Renal pelvis (tissue), 1 donor: ENCODE measurements at regions not wholly inside any gene's neighbourhood (a gene's known extent, or its start where the extent isn't known, plus 50 kb on each side); places are given as distances from the start of the nearest gene placed in this dataset.
"Not testable (repeated sequence)": the region's sequence is repeated elsewhere in the genome, so short reads cannot be mapped to it uniquely, and the experiment has no call there.

Experiments
- DNase-seq: peaks from one replicate; pipeline ENCODE4 v3.0.0-alpha.2; 2013

DNA sequence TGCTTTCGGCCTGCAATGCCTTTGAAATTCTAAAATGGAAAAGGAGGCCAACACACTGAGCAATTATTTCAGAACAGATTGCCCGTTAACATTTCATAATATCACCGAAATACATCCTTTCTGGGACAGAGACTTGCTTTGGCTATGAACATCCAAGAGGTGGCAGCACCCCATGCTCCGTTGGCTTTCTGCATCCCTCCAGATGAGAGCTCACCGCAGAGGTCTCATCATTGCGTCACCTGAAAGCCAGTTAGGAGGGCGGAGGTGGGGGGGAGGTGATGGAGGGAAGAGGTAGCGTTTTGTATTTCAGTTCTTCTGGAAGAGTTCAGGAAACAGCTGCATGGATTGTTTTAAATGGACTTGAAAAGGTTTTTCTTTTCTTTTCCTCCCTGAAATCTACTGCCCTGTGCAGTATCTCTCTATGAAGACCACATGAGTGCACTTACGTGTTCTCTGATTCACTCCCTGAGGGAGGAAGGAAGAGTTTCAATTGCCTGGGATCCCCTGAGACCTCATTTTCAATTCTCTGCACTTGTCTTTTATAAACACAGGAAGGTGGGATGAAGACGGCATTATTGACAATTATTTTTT is 166.8 kb upstream of the PGRMC2 start:
- peak; percentile 76 for DNase-seq

DNA sequence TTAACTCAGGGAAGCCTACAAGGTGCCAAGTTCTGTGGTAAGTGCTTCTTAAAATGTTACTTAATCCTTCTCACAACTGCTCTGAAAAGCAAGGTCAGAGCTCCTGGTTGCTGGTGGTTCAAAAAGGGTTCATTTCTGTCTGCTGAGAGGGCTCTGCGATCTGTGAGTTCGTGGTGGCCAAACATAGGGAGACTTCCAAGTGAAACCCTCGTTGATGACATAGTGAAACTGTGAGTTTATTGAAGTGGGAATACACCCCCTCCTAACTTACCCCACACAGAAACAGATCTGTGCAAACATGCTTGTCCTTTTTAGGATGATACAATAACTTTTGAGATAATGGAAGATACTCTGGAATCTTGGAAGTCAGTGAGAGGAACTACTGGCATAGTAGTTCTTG is 164.8 kb upstream of the PGRMC2 start:
- no peak for DNase-seq

DNA sequence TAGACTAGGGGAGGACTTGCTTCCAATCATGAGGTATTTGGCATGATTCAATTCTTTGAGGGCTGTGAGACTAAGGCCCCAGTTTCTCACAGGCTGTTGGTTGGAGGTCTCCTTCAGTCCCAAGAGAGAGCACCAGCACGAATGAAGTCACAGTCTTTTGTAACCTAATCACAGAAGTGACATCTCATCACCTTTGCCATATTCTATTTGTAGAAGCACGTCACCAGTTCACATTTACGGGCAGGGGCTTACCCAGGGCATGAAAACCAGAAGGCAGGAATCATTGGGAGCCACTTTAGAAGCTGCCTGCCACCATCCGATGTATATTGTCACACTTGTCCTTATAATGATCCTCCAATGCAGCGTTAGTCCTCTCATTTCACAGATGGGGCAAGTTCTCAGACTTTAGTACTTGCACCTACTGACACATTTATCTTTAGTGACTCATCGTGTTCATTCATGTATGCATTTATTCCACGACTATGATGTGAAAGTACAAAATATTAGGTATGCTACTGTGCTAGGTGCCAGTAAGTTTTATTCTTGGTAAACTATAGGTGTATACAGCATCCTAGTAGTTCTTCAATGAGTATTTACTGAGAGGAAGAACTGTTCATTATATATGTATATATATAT is 163.8 kb upstream of the PGRMC2 start:
- no peak for DNase-seq

DNA sequence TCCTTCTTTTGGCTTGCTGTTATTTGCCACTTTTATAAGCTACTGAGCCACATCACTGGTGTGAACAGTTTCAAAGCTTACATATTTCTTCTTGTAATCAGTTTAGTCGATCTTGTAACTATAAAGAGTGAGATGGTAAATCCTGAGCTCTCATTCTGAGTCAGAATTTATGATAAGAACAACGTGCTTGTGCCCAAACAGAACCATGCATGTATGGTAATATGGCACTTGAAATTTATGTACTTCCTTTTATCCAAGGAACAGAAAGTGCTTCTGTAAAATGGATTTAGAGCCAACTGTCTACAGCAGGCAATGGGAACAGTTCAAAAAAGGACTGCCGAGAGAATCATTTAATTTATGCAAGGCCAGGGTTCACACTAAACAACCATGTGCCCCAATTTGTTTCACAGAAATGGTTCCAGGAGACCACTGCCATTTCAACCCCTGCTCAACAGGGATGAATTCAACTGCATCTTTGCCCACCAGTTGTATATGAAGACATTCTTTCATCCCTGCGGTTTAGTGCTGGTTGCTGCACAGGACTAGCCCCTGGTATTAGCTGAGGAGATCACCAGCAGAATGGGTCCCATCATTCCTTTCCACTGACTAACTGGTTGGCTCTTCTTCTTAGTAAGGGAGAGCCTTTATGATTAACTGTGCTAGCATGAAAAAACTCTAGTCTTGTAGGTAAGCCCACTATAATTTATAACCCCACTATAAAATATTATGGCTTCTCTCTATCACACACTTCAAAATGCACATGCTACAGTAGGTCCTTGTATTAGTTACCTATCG is 162.9 kb upstream of the PGRMC2 start:
- no peak for DNase-seq

DNA sequence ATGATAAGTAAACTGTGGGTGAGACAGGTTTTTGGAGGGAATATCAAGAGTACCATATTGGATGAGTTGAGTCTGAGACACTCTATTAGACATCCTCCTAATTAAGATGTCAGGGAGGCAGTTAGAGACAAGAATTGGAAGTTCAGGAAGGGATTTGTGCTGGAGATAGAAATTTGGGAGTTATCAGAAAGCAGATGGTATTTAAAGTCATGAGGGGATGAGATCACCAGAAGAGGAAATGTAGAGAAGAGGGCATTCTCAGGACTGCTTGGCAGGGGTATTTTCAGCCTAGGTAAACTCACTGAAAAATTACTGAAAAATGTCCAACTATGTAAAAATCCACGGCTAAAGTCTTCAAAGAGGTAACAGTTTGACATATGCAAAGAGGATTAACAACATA is 161.6 kb upstream of the PGRMC2 start:
- no peak for DNase-seq

DNA sequence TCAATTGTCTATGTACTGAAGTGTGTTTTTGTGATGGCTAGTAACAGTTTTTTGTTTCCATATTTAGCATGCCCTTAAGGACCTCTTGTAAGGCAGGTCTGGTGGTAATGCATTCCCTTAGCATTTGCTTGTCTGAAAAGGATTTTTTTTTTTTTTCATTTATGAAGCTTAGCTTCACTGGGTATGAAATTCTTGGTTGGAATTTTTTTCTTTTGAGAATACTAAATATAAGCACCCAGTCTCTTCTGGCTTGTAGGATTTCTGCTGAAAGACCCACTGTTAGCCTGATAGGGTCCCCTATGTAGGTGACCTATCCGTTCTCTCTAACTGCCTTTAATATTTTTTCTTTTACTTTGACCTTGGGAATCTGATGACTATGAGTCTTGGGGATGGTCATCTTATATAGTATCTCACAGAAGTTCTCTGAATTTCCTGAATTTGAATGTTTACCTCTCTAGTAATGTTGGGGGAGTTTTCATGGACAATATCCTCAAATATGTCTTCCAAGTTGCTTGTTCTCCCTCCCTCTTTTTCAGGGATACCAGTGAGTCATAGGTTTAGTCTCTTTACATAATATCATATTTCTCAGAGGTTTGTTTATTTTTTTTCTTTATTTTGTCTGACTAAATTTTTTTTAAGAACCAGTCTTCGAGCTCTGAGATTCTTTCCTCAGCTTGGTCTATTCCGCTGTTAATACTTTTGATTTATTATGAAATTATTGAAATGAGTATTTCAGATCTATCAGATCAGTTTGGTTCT is 157.1 kb upstream of the PGRMC2 start:
- DNase-seq = no peak

DNA sequence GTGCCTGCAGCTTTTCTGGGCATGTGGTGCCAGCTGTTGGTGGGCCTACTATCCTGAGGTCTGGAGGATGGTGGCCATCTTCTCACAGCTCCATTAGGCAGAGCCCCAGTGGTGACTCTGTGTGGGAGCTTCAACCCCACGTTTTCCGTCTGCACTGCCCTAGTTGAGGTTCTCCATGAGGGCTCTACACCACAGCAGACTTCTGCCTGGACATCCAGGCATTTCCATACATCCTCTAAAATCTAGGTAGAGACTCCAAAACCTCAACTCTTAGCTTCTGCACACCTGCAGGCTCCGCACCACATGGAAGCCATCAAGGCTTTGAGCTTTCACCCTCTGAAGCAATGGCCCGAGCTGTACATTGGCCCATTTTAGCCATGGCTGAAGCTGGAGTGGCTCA is 153.3 kb upstream of the PGRMC2 start:
- no peak for DNase-seq

DNA sequence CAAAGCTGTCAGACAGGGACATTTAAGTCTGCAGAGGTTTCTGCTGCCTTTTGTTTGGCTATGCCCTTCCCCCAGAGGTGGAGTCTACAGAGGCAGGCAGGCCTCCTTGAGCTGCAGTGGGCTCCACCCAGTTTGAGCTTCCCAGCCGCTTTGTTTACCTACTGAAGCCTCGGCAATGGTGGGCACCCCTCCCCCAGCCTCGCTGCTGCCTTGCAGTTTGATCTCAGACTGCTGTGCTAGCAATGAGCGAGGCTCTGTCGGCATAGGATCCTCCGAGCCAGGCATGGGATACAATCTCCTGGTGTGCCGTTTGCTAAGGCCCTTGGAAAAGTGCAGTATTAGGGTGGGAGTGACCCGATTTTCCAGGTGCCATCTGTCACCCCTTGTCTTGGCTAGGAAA is 149.4 kb upstream of the PGRMC2 start:
- not testable (repeated sequence) for DNase-seq

DNA sequence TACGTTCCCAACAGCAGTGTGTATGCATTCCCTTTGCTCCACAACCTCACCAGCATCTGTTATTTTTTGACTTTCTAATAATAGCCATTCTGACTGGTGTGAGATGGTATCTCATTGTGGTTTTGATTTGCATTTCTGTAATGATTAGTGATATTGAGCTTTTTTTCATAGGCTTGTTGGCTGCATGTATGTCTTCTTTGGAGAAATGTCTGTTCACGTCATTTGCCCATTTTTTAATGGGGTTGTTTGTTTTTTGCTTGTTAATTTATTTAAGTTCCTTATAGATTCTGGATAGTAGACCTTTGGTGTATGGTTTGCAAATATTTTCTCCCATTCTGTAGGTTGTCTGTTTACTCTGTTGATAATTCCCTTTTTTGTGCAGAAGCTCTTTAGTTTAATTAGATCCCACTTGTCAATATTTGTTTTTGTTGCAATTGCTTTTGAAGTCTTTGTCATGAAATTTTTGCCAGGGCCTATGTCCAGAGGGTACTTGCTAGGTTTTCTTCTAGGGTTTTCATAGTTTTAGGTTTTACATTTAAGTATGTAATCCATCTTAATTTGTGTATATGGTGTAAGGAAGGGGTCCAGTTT is 141.5 kb upstream of the PGRMC2 start:
- not testable (repeated sequence) for DNase-seq

DNA sequence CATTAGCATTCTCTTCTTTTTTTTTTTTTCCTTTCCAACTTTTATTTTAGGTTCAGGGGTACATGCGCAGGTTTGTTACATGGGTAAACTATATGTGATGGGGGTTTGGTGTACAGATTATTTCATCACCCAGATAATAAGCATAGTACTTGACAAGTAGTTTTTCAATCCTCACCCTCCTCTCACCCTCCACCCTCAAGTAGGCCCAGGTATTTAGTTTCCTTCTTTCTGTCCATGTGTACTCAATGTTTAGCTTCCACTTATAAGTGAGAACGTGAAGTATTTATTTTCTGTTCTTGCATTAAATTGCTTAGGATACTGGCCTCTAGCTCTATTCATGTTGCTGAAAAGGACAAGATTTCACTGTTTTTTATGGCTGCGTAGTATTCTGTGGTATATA is 140.8 kb upstream of the PGRMC2 start:
- no peak for DNase-seq

DNA sequence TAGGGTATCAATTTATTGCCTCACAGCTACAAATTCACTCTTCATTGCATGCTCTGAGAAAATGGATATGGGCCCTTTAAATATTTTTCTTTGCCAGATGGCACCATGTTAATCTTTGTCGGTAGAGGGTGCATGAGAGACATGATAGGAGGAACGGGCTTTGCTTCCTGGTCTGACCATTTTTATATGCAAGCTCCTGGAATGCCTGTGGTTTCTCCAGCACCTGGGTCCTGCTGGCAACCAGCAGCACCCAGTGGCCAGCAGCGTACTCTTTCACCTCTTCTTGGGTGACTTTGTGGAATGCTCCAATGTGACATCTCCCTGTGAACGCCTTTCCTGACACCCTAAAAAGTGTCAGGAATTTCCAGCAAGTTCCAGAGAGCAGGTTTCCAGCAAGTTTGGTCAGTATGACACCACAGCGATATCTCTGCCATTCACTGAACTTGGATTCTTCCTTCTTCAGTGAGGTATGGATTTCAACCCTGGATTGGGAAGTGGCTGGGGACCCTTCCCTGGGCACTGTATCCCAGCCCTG is 140.3 kb upstream of the PGRMC2 start:
- no peak for DNase-seq

DNA sequence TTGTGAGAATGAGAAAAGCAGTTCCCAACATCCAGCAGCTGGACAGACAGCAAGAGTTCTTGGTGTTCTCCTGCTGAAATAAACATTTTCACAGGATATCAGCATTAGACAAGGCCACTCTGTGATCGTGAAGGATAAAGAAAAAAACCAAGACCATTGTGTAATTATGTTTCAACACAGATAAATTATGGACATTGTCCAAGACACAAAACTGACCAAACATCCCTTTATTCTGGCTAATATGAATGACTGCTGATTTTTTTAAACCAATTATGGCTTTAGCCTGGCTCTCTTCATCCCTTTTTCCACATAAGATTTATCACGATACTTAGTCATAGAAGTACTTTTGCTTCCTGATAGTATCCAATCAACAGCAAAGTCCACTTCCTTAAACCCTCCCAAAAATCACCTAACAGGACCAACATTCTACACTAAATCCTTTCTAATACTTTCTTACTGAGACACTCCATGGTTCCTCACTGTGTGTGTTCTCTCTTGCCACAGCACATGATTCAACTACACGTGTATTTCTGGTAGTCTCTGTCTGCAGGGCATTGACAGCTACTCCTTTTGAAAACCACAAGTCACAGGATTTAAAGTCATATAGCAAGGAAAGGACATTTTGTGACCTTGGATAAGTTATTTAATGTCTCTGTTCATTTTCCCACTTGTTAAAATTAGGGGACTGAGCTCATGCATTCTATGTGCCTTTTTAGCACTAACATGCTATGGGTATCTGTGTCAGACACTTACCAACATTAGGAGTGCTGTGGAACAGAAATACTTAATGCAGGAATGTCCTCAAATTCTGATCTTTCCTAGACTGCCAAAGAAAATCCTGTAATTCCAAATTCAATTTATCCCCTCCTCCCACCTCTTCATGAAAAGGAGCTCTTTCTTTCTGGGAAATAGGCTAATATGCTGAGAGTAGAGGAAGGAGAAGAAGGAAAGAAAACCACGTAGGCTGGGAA is 137.2 kb upstream of the PGRMC2 start:
- no peak for DNase-seq

DNA sequence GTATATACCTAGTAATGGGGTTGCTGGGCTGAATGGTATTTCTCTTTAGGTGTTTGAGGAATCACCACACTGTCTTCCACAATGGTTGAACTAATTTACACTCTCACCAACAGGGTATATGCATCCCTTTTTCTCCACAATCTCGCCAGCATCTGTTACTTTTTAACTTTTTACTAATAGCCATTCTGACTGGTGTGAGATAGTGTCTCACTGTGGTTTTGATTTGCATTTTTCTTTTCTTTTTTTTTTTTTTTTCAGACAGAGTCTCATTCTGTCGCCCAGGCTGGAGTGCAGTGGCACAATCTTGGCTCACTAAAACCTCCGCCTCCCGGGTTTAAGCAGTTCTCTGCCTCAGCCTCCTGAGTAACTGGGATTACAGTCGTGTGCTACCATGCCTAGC is 134.7 kb upstream of the PGRMC2 start:
- DNase-seq = not testable (repeated sequence)

DNA sequence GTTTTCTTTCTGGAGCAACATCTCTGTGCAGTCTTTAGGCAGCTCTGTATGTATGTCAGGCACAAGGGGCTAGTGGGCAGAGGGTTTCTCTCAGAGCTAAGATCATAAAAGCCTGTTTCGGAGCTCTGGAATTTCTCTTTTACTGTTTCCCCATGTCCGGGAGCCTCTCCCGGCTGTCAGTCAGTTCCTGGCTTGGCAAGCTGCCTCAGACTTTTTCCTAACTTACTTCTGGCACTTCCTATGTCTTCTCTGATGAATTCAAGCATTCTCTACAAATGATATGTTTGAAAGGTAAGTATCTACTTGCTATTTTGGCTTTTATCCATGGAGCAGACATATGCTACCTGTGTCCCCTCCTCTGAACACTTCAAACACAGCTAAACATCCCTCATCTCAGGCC is 129.3 kb upstream of the PGRMC2 start:
- no peak for DNase-seq

DNA sequence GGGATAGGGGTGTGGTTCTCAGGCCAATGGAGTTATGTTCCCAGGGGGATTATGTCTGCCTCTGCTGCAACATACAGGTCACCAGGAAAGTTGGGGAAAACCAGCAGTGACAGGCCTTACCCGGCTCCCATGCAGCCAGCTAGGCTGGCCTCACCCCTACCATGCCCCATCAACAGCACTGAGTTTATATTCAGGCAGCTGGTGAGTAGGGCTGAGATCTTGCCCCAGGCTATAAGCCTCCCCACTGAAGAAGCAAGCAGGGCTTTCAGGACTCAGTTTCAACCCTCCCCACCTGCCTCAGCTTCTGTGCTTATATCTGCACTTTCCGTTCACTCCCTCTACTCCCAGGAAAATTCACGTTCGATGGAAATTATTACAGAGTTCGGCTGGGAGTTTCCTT is 122.4 kb upstream of the PGRMC2 start:
- no peak for DNase-seq

DNA sequence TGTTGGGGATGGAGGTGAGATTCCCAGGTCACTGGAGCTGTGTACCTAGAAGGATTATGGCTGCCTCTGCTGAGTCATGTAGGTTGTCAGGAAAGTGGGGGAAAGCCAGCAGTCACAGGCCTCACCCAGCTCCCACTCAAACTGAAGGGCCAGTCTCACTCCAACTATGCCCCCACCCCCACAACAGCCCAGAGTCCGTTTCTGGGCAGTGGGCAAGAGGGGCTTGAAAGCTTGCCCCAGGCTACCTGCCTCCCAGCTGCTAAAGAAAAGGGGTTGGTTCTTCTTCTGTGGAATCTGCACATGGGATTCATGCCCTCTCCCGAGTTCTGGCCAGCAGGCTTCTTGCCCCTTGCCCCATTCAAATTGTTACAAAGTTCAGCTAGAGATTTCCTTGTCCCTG is 116.0 kb upstream of the PGRMC2 start:
- DNase-seq = no peak

DNA sequence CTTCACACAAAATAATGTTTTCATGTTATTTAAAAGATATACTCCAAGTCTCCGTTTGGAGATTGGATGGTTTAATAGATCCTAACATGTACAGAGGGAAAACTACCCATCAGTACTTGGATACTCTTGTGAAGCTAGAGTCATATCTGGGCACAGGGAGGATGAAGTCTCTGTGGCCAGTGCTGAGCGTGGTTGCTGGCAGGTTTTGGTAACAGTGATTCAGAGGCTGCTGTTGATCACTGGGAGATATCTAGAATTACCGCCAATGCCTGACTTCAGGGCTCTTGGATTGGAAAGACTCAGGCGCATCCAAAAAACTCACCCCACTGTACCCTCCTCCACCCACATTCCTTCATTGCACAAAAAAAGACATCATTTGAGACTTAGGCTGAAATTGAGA is 107.2 kb upstream of the PGRMC2 start:
- DNase-seq = no peak

DNA sequence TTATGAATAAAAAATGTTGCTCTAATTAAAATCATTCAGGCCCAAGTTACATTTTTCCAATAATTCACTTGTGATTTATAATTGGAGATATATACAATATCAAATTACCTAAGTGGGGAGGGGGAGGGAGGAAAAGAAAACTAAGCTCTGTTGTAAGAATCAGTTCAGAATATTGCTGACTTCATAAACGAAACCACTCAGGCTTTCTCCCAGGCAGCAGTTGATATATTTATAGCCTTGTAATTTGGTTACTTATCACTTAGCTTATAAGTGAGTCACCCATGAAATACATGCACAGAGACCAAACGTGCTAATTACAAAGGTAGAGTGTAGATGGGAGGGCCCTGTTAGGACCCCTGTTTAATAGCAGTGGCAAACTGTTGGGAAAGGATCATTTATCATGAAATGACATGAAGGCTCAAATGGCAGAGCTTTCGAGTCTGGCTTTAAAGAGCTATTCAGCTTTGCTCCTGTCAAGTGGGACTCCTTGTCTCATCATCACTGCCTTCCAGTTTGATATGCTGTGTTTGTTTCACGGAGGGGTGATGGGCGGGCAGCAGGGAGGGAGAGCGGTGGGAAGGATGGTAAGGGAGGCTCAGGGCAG is 105.6 kb upstream of the PGRMC2 start:
- peak; percentile 48 for DNase-seq

DNA sequence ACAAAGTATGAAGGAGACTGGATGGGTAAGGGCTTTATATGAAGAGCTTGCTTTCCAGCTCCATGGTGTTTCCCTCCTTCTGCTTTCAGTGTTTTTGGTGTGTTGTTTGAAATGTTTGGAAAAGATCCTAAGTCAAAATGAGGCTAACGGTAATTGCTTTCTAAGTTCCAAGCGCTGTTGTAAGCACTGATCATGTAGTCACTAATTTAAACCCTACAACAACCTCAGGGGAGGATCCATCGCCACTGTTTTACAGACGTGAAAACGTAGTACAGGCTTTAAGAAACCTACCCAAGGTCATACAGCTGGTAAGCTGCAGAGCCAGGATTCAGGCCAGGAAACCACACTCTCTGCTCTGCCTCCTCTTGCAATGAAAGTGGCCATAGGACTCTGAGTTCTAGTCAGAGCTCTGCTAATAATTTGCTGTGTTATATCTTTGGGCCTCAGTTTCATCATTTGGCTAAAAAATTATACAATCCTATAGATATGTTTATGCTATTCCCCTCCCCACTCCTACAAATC is 102.9 kb upstream of the PGRMC2 start:
- DNase-seq = no peak

DNA sequence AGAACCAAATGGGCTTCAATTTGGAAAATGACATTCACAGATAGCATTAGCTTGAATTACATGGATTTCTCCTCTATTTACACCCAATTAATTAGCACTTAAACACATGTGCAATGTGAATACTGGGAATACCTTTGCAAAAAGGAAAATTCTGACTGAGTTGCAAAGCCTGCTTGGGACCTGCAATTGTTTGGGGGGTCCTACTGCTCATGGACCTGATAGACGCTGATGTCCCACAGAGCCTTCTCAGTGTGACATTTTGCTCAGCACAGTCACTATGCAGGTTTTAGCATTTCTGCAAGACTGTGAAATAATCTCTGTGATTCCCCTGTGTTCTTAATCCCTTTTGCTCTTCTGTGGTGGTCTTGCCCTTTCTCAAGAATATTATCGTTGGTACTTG is 101.2 kb upstream of the PGRMC2 start:
- DNase-seq = no peak
